G401.6 (cell line): ENCODE measurements at regions not wholly inside any gene's neighbourhood (a gene's known extent, or its start where the extent isn't known, plus 50 kb on each side); places are given as distances from the start of the nearest gene placed in this dataset.

Experiments
- FAIRE-seq: peaks from 2 replicates; lab custom pipeline; 2012; peaks lifted over from hg19 to GRCh38; lab: Jason Lieb, UNC

- FAIRE-seq, result no peak
Measured at GRCh38 chr5:117892360-117892759, 1096.0 kb downstream of the DTWD2 start.

GRCh38 chr5:117889596-117889995 is 1098.8 kb downstream of the DTWD2 start:
- FAIRE-seq, result no peak

GRCh38 chr5:117888688-117889087 is 1099.7 kb downstream of the DTWD2 start:
- no peak for FAIRE-seq

GRCh38 chr5:117881426-117882230 is 1106.7 kb downstream of the DTWD2 start:
- FAIRE-seq, result no peak

GRCh38 chr5:117880932-117881331 is 1107.4 kb downstream of the DTWD2 start:
- FAIRE-seq, result no peak

- FAIRE-seq, result no peak
Measured at GRCh38 chr5:117877731-117878130, 1110.6 kb downstream of the DTWD2 start.

- FAIRE-seq, result no peak
Measured at GRCh38 chr5:117872798-117873368, 1115.5 kb downstream of the DTWD2 start.

- no peak for FAIRE-seq
Measured at GRCh38 chr5:117869596-117869995, 1118.8 kb downstream of the DTWD2 start.

- FAIRE-seq, result no peak
Measured at GRCh38 chr5:117863586-117864296, 1124.6 kb downstream of the DTWD2 start.

GRCh38 chr5:117860550-117860949 is 1127.8 kb downstream of the DTWD2 start:
- no peak for FAIRE-seq

GRCh38 chr5:117859176-117859575 is 1129.2 kb downstream of the DTWD2 start:
- FAIRE-seq, result no peak

GRCh38 chr5:117856713-117857112 is 1131.6 kb downstream of the DTWD2 start:
- FAIRE-seq, result no peak

- no peak for FAIRE-seq
Measured at GRCh38 chr5:117837786-117838185, 1150.6 kb downstream of the DTWD2 start.

- FAIRE-seq, result no peak
Measured at GRCh38 chr5:117833691-117834090, 1154.7 kb downstream of the DTWD2 start.

GRCh38 chr5:117829646-117830045 is 1158.7 kb downstream of the DTWD2 start:
- no peak for FAIRE-seq

GRCh38 chr5:117813850-117814249 is 1174.5 kb downstream of the DTWD2 start:
- FAIRE-seq, result no peak

GRCh38 chr5:117812861-117813260 is 1175.5 kb downstream of the DTWD2 start:
- FAIRE-seq, result no peak

GRCh38 chr5:117809251-117809650 is 1179.1 kb downstream of the DTWD2 start:
- no peak for FAIRE-seq

- no peak for FAIRE-seq
Measured at GRCh38 chr5:117805058-117805457, 1183.3 kb downstream of the DTWD2 start.

- no peak for FAIRE-seq
Measured at GRCh38 chr5:117803533-117803932, 1184.8 kb downstream of the DTWD2 start.

GRCh38 chr5:117801583-117801982 is 1186.8 kb downstream of the DTWD2 start:
- FAIRE-seq, result no peak

GRCh38 chr5:117800261-117800660 is 1188.1 kb downstream of the DTWD2 start:
- no peak for FAIRE-seq

- no peak for FAIRE-seq
Measured at GRCh38 chr5:117794847-117795246, 1193.5 kb downstream of the DTWD2 start.
